Trophoblast cell (in vitro differentiated cells and primary cell): ENCODE measurements at regions not wholly inside any gene's neighbourhood (a gene's known extent, or its start where the extent isn't known, plus 50 kb on each side); places are given as distances from the start of the nearest gene placed in this dataset.

ENCODE experiments used
- DNase-seq, 2 donors: peaks; one replicate each; pipeline ENCODE4 v3.0.0-alpha.2; 2016
- H2AFZ ChIP-seq: 2 replicates; pipeline ENCODE4 v1.6.1; 2013; ENCODE audit warnings: low read length, moderate library complexity, mild to moderate bottlenecking; ENCODE audit not compliant: insufficient read depth, poor library complexity
- H2AK5ac ChIP-seq: 2 replicates; pipeline ENCODE4 v1.6.1; 2013; ENCODE audit warnings: mild to moderate bottlenecking, low read length
- H2BK120ac ChIP-seq: 2 replicates; pipeline ENCODE4 v1.6.1; 2013; ENCODE audit warnings: low read length, mild to moderate bottlenecking, moderate library complexity; ENCODE audit not compliant: insufficient read depth, poor library complexity
- H2BK12ac ChIP-seq: 2 replicates; pipeline ENCODE4 v1.6.1; 2013; ENCODE audit warnings: mild to moderate bottlenecking, low read length, moderate library complexity
- H2BK5ac ChIP-seq: 2 replicates; pipeline ENCODE4 v1.6.1; 2013; ENCODE audit warnings: low read length, low read depth, moderate library complexity, mild to moderate bottlenecking; ENCODE audit not compliant: poor library complexity
- H3K14ac ChIP-seq: 2 replicates; pipeline ENCODE4 v1.6.1; 2013; ENCODE audit warnings: mild to moderate bottlenecking, low read length
- H3K18ac ChIP-seq: 2 replicates; pipeline ENCODE4 v1.6.1; 2013; ENCODE audit warnings: mild to moderate bottlenecking, low read length
- H3K23ac ChIP-seq: 2 replicates; pipeline ENCODE4 v1.6.1; 2013; ENCODE audit warnings: low read length
- H3K27ac ChIP-seq: 2 replicates; pipeline ENCODE4 v1.5.1; 2013; ENCODE audit warnings: low read depth, mild to moderate bottlenecking, inconsistent platforms, low read length, moderate library complexity
- H3K27me3 ChIP-seq: 2 replicates; pipeline ENCODE4 v1.6.1; 2013; ENCODE audit warnings: inconsistent platforms, mild to moderate bottlenecking, low read length, moderate library complexity; ENCODE audit not compliant: insufficient read depth
- H3K36me3 ChIP-seq, 2 experiments: 1 replicate in 1 of 2; 2 replicates in 1 of 2; pipeline ENCODE4 v1.6.1; 2013; ENCODE audit warnings: low read length in 2 of 2, mild to moderate bottlenecking in 2 of 2, moderate library complexity in 1 of 2; ENCODE audit not compliant: insufficient read depth in 2 of 2, control insufficient read depth in 1 of 2
- H3K4ac ChIP-seq: 2 replicates; pipeline ENCODE4 v1.6.1; 2013; ENCODE audit warnings: low read depth, mild to moderate bottlenecking, low read length, moderate library complexity
- H3K4me1 ChIP-seq, 2 experiments: 1 replicate in 1 of 2; 2 replicates in 1 of 2; pipeline ENCODE4 v1.6.1; 2013; ENCODE audit warnings: low read length in 2 of 2, mild to moderate bottlenecking in 2 of 2, moderate library complexity in 1 of 2; ENCODE audit not compliant: insufficient read depth in 2 of 2, control insufficient read depth in 1 of 2
- H3K4me2 ChIP-seq: 2 replicates; pipeline ENCODE4 v1.6.1; 2013; ENCODE audit warnings: inconsistent platforms, mild to moderate bottlenecking, low read length, moderate library complexity
- H3K4me3 ChIP-seq: 2 replicates; pipeline ENCODE4 v1.5.1; 2013; ENCODE audit warnings: mild to moderate bottlenecking, low read depth, low read length, inconsistent platforms
- H3K79me1 ChIP-seq: one replicate; pipeline ENCODE4 v1.6.1; 2013; ENCODE audit warnings: low read length
- H3K79me2 ChIP-seq: 2 replicates; pipeline ENCODE4 v1.6.1; 2013; ENCODE audit warnings: low read length, mild to moderate bottlenecking; ENCODE audit not compliant: control insufficient read depth, insufficient read depth, poor library complexity
- H3K9ac ChIP-seq: 2 replicates; pipeline ENCODE4 v1.6.1; 2013; ENCODE audit warnings: mild to moderate bottlenecking, low read length
- H3K9me3 ChIP-seq: 2 replicates; pipeline ENCODE4 v1.6.1; 2013; ENCODE audit warnings: low read depth, mild to moderate bottlenecking, control low read depth, inconsistent platforms, low read length; ENCODE audit not compliant: insufficient read depth
- H4K12ac ChIP-seq: 2 replicates; pipeline ENCODE4 v1.6.1; 2013; ENCODE audit warnings: low read depth, mild to moderate bottlenecking, low read length, moderate library complexity
- H4K8ac ChIP-seq: 2 replicates; pipeline ENCODE4 v1.6.1; 2013; ENCODE audit warnings: low read depth, mild to moderate bottlenecking, low read length, moderate library complexity
- H4K91ac ChIP-seq: one replicate; pipeline ENCODE4 v1.6.1; 2013; ENCODE audit warnings: low read depth, mild to moderate bottlenecking, low read length, moderate library complexity
- WGBS: extraction: QIAGEN DNeasy Blood & Tissue Kit; methylation state at CpG from one replicate; pipeline ENCODE4 v1.1.7; 2013; ENCODE audit warnings: missing lambda C conversion rate; ENCODE audit not compliant: insufficient read length, insufficient coverage; ENCODE audit errors: extremely low coverage; 5-methylcytosine and 5-hydroxymethylcytosine counted together

DNA sequence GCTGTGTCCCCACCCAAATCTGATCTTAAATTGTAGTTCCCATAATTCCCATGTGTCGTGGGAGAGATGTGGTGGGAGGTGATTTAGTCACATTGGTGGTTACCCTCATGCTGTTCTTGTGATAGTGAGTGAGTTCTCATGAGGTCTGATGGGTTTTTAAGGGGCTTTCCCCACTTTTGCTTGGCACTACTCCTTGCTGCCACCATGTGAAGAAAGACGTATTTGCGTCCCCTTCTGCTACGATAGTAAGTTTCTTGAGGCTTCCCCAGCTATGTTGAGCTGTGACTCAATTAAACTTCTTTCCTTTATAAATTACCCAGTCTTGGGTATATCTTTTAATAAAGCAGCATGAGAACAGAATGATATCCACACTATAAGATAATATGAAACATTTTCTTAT is 1023.4 kb downstream of the TLE4 start:
- H4K8ac ChIP-seq, result no peak overlapping the region
- no peak overlapping the region for H3K4ac ChIP-seq
- H3K23ac ChIP-seq, result no peak overlapping the region
- no peaks in the 10 kb centered on the region for H3K27me3 ChIP-seq
- no peak overlapping the region for H3K18ac ChIP-seq
- H3K4me2 ChIP-seq, result no peak overlapping the region
- no CpG with 5 or more reads among the region's 4 CpGs for WGBS
- H3K4me3 ChIP-seq, result no peak overlapping the region
- no peak overlapping the region for H3K9ac ChIP-seq
- H3K4me1 ChIP-seq, result no peaks in the 10 kb centered on the region
- no peaks in the 10 kb centered on the region for H3K36me3 ChIP-seq
- no peak overlapping the region for H2BK120ac ChIP-seq
- H4K12ac ChIP-seq, result no peak overlapping the region
- no peak overlapping the region for H2BK12ac ChIP-seq
- no peak overlapping the region for H2AK5ac ChIP-seq
- no peak overlapping the region for H4K91ac ChIP-seq
- H3K9me3 ChIP-seq, result peaks cover 2% of the 10 kb centered on the region
- no peak overlapping the region for H2BK5ac ChIP-seq
- no peak overlapping the region for H3K27ac ChIP-seq
- no peak for DNase-seq
- no peaks in the 10 kb centered on the region for H3K79me2 ChIP-seq
- H3K79me1 ChIP-seq, result no peaks in the 10 kb centered on the region
- H2AFZ ChIP-seq, result no peak overlapping the region
- no peak overlapping the region for H3K14ac ChIP-seq

DNA sequence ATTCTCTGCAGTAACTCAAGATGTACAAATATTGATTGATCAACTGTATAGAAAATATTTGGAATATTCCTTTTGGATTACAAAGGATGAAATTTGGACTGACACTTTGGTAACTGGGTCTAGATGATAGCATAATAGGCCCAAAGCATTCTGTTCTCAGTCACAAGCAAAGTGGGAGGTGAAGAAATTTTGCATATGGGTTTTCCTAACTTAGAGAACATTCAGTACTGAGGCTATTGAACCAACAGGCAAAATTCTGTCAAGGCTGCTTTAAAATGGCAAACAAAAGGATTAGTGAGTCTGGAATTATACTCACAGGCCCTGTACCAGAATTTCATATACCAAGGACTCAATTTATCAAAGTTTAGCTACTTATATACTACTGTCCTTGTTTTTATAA is 1020.6 kb downstream of the TLE4 start:
- no peak overlapping the region for H3K9ac ChIP-seq
- H2BK12ac ChIP-seq, result no peak overlapping the region
- H4K91ac ChIP-seq, result no peak overlapping the region
- H3K23ac ChIP-seq, result no peak overlapping the region
- no peak overlapping the region for H2AFZ ChIP-seq
- no peaks in the 10 kb centered on the region for H3K79me1 ChIP-seq
- H3K4ac ChIP-seq, result no peak overlapping the region
- H3K9me3 ChIP-seq, result peaks cover 2% of the 10 kb centered on the region
- H3K18ac ChIP-seq, result no peak overlapping the region
- no peak overlapping the region for H3K27ac ChIP-seq
- H2BK120ac ChIP-seq, result no peak overlapping the region
- no peak overlapping the region for H4K12ac ChIP-seq
- H3K36me3 ChIP-seq, result no peaks in the 10 kb centered on the region
- no peak overlapping the region for H3K4me3 ChIP-seq
- no peak overlapping the region for H4K8ac ChIP-seq
- no peak overlapping the region for H2BK5ac ChIP-seq
- DNase-seq, result no peak
- H3K14ac ChIP-seq, result no peak overlapping the region
- no peaks in the 10 kb centered on the region for H3K79me2 ChIP-seq
- H3K27me3 ChIP-seq, result no peaks in the 10 kb centered on the region
- H2AK5ac ChIP-seq, result no peak overlapping the region
- H3K4me1 ChIP-seq, result no peaks in the 10 kb centered on the region
- no peak overlapping the region for H3K4me2 ChIP-seq

DNA sequence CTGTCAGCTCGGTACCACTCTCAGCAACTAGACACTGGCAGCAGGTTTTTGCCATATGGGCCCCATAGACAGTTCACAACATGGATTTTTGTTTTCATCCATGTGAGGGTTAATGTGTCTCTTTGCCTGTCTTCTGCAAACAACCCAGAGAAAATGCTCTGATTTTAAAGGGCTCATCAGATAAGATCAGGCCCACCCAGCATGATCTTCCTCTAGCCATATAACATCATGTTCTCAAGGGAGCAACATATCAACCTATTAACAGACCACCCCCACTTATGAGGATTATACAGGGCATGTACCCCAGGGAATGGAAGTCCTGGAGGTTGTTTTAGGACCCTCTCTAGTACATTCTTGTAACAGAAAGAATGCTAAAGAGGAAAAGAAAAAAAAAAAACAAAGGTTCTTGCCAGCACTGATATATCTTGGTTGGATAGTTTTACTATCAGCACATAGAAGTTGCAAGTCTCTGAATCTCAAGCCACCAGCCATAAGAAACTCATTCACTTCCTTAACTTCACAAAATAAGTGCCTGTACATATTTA is 1015.1 kb downstream of the TLE4 start:
- no peak overlapping the region for H4K12ac ChIP-seq

DNA sequence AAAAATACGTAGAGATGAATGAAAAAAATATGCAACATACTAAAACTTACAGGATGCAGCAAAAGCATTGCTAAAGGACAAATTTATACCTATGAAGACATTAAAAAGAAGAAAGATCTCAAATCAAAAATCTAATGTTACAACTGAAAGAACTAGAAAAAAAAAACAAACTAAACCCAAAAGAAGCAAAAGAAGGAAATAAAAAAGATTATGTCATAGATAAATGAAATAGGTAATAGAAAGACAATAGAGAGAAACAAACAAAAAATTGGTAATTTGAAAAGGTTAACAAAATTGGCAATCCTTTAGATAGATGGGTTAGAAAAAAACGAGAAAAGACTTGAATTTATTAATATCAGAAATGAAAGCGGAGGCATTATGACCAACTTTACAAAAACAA is 1000.2 kb downstream of the TLE4 start:
- Histone ChIP-seq H3K4me2 (no peak overlapping the region), H4K12ac (no peak overlapping the region), H3K4me3 (no peak overlapping the region), H4K91ac (no peak overlapping the region), H2BK12ac (no peak overlapping the region), H3K14ac (no peak overlapping the region), H3K27me3 (no peaks in the 10 kb centered on the region), H3K9ac (no peak overlapping the region), H3K36me3 (no peaks in the 10 kb centered on the region), H3K9me3 (no peaks in the 10 kb centered on the region), H3K79me2 (no peaks in the 10 kb centered on the region), H3K18ac (no peak overlapping the region), H4K8ac (no peak overlapping the region), H2BK120ac (no peak overlapping the region), H3K4ac (no peak overlapping the region), H3K27ac (no peak overlapping the region), H2AFZ (no peak overlapping the region), H3K79me1 (no peaks in the 10 kb centered on the region), H2AK5ac (no peak overlapping the region), H2BK5ac (no peak overlapping the region), H3K4me1 (no peaks in the 10 kb centered on the region), H3K23ac (no peak overlapping the region)
- DNase-seq, result no peak
- no CpG with 5 or more reads among the region's 3 CpGs for WGBS

More for the DNA sequence above, 1015.1 kb downstream of the TLE4 start:
- no peak overlapping the region for H4K91ac ChIP-seq
- H2BK12ac ChIP-seq, result no peak overlapping the region
- no peak overlapping the region for H2BK120ac ChIP-seq
- no peaks in the 10 kb centered on the region for H3K27me3 ChIP-seq
- H4K8ac ChIP-seq, result no peak overlapping the region
- H3K18ac ChIP-seq, result no peak overlapping the region
- H3K9ac ChIP-seq, result no peak overlapping the region
- no peaks in the 10 kb centered on the region for H3K36me3 ChIP-seq
- H3K4me3 ChIP-seq, result no peak overlapping the region
- no peak overlapping the region for H3K4ac ChIP-seq
- no peaks in the 10 kb centered on the region for H3K79me1 ChIP-seq
- no peak overlapping the region for H3K23ac ChIP-seq
- no peak overlapping the region for H2AFZ ChIP-seq
- no peak overlapping the region for H3K27ac ChIP-seq
- no peaks in the 10 kb centered on the region for H3K79me2 ChIP-seq
- no peak overlapping the region for H2AK5ac ChIP-seq
- no peak overlapping the region for H3K14ac ChIP-seq
- H2BK5ac ChIP-seq, result no peak overlapping the region
- H3K4me1 ChIP-seq, result no peaks in the 10 kb centered on the region
- no CpG with 5 or more reads among the region's 1 CpG for WGBS
- no peak overlapping the region for H3K4me2 ChIP-seq
- no peak for DNase-seq
- no peaks in the 10 kb centered on the region for H3K9me3 ChIP-seq
